DMS153 (cell line): ENCODE measurements at regions not wholly inside any gene's neighbourhood (a gene's known extent, or its start where the extent isn't known, plus 50 kb on each side); places are given as distances from the start of the nearest gene placed in this dataset.

ENCODE experiments used
- DNase-seq: peaks from one replicate; lab custom pipeline; 2025; lab: John Stamatoyannopoulos, UW

- no peak for DNase-seq
These were observed 284.5 kb upstream of the ROBO1 start for GRCh38 chr3:80052271-80052670.

- no peak for DNase-seq
These were observed 283.8 kb upstream of the ROBO1 start for GRCh38 chr3:80051602-80051962.

GRCh38 chr3:80050826-80051601 lies 283.2 kb upstream of the ROBO1 start:
- no peak for DNase-seq

GRCh38 chr3:80043226-80043625 lies 275.4 kb upstream of the ROBO1 start:
- DNase-seq: no peak

GRCh38 chr3:80040067-80040466 lies 272.3 kb upstream of the ROBO1 start:
- DNase-seq: no peak

DNA sequence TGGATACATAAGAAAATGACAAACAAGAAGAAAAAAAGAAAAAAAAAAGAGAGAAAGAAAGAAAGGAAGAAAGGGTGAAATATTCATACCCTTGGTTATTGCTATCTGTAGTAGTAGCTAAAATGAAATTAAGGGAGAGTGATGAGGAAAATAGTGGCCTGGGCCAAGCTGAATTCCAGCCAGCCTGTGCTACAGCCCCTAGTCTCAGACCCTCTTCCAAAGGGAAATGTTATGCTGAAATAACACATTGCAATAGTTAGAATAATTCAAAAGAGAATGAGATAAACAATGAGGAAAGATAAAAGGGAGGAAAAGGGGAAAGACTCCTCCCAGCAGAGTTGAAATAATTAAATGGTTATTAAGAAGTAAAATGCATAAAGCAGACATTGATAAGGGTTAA lies 268.4 kb upstream of the ROBO1 start:
- DNase-seq: no peak

DNA sequence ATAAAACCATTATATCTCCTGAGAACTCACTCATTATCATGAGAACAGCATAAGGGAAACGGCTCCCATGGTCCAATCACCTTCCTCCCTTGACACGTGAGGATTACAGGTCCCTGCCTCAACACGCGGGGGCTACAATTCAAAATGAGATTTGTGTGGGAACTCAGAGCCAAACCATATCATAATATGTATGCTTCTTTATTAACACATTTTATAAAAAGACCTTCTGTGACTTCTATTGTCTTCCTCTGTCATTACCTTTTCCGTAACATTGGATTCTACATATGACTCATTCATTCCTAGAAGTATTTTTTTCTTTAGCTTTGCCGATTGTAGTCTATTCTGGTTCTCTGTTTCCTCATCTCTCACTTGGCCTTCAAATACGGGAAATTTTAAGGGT lies 267.2 kb upstream of the ROBO1 start:
- DNase-seq: no peak

- DNase-seq: no peak
These were observed 255.2 kb upstream of the ROBO1 start for GRCh38 chr3:80023010-80023409.

DNA sequence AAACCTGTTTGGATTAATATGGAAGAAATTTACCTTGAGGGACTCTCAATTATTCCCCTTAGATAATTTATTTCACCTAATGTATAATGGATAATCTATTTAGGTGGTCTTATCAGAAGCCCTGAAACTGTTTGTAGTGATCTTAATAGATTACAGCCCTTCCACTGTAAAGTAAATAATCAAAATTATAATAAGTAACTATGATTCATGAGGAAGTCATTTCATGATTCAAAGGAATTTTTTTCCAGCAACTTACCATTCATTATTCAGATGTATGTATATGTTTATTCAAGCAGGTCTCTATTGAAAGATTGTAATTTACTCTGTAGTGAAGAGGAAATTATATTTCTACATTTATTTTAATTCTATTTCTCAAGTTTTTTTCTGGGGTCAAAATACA lies 250.6 kb upstream of the ROBO1 start:
- DNase-seq: no peak

GRCh38 chr3:80017369-80017768 lies 249.6 kb upstream of the ROBO1 start:
- DNase-seq: no peak

DNA sequence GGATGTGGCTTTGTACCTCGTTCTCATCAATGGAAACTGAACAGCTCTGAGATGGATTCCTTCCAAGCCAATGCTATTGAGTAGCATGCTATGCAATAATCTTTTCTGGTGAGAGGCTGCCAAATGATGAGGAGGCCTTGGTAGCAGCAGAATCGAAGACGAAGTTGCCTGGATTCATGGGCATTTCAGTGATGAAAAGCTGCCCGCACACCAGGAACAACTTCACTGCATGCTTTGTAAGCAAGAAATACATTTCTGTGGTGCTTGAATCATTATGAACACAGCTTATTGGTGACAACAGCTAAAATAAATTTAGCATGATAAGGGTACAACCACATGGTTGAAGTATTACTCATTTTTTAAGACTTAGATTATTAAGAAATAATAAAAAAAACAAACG lies 246.8 kb upstream of the ROBO1 start:
- no peak for DNase-seq

GRCh38 chr3:80010021-80010571 lies 242.3 kb upstream of the ROBO1 start:
- no peak for DNase-seq

GRCh38 chr3:80007522-80007921 lies 239.7 kb upstream of the ROBO1 start:
- no peak for DNase-seq

DNA sequence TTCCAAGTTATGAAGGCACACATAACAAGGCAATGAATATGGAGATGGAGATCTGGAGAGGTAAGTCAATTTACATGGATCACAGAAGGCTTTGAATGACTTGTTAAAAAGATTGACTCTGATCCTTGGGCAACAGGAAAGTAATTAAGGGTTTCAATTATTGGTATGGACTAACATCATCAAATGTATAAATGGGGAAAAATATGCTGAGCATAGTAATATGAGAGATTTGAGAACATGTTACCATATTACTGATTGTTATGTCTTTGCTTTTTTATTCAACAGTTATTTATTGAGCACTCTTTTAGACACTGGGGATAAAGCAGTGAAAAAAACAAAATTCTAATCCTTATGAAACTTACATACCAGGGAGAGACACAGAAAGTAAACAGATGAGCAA lies 238.5 kb upstream of the ROBO1 start:
- DNase-seq: no peak

- no peak for DNase-seq
These were observed 232.2 kb upstream of the ROBO1 start for GRCh38 chr3:80000022-80000421.

DNA sequence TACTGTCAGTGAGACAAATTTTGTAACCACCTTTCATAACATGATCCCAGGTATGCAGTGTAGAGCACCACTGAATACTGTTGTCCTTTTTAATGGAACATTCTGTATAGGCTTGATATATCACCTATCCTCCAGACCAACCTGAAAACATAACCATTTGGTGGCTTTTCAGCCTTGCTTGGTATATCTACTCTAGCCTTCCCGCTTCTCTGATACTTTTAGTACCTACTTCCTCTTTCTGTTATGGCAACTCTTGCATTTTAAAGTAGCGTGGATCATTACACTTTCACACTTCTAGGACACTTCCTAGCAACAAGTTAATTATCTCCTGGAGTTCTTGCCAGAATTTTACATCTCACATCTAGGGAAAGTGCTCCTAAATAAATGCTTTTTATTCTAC lies 226.6 kb upstream of the ROBO1 start:
- DNase-seq: no peak

DNA sequence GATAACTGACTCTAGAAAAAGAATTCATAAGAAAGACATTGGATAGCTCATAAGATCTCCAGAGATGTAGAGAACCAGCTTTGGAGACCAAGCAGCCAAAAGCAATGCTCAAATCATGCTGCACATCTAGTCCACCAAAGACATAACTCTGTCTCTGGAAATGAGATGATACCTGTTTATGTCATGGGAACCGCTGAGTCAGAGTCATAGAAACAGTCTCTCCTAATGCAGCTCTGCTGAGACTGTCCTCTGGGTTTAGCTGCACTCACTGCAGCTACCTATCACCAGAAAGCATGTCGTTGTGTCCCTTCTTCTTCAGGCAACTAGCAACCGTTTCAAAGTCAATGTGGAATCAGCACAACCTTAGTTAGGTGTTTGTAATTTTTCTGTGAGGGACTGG lies 218.5 kb upstream of the ROBO1 start:
- no peak for DNase-seq

DNA sequence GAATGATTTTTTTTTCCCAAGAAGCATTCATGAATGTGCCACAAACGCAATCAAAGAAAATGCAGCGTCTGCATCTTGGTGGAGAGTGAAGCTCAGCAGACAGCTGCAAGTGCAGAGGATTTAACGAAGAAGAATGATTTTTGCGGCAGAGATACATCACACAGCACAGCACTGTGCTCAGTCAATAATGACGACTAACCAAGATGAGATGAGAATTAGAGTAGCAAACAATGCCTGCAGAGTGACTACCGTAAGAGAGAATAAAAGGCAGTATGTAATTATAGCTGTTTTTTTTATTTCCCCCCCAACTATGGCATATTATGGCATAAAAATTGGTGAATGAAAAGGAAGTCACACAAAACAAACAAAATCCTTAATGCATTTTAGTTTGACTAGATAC lies 218.0 kb upstream of the ROBO1 start:
- no peak for DNase-seq

GRCh38 chr3:79983118-79983517 lies 215.3 kb upstream of the ROBO1 start:
- DNase-seq: no peak

DNA sequence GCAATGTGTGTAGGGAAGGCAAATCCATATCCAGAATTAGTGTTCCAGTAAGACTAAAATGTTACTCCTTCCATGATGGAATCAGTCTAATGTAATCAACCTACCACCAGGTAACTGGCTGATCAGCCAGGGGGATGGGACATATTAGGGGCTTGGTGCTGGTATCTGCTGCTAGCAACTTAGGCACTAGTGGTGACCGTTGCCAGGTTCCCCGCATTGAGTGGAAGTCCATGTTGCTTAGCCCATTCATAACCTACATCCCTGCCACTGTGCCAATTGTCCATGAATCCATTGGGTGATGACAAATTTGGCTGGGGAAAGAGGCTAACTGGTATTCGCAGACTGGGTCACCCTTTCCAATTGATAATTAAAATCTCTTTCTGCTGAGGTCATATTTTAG lies 212.2 kb upstream of the ROBO1 start:
- no peak for DNase-seq

- no peak for DNase-seq
These were observed 208.7 kb upstream of the ROBO1 start for GRCh38 chr3:79976466-79976865.

DNA sequence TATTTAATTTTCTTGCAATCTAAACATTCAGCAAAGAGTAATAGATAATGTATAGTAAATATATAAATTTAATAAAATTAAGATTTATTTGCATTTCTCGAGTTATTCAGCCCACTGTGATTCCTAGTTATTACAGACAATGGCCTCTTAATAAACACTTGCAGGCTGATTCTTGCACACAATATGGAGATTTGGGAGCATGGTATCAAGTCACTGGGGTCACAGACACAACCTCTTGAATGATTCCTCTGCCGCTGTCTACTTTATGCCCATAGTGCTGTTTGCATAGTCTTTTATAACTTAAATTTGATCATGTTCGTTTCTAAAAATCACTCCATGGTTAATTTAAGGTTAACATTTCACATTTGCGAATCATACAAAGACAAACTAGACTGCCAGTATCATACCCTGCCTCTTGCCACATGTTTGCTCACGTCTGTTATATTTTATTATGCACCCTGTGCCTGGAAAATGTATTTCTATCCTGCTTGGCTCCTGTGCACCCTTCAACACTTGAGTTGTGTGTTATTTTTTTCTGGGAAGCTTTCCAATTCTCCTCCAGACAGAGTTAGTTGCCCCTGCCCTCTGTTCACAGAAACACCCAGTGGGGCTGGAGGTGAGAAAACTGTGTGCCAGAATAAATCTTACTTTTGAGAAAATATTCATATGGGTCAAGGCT lies 206.3 kb upstream of the ROBO1 start:
- no peak for DNase-seq

DNA sequence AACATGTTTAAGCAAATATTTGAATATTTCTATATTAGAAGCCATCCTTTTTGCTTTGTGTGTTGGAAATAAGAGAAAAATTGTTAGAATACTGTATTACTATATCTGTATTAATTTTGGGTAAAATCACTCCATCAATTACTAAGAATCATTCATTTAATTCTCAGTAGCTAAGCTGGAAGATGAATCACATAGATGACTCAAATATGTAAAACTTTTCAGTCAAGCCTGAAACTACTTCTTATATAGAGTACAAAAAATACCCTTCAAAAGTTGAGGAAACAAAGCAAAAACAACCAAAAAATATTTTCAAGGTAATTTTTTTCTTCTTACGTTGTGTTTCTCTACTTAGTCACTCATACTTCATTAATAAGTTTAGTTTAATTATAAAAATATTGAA lies 205.7 kb upstream of the ROBO1 start:
- DNase-seq: no peak

GRCh38 chr3:79968418-79968817 lies 200.6 kb upstream of the ROBO1 start:
- DNase-seq: no peak
